T47D (cell line): ENCODE measurements at regions not wholly inside any gene's neighbourhood (a gene's known extent, or its start where the extent isn't known, plus 50 kb on each side); places are given as distances from the start of the nearest gene placed in this dataset.
"Not testable (repeated sequence)": the region's sequence is repeated elsewhere in the genome, so short reads cannot be mapped to it uniquely, and the experiment has no call there.

Experiments used
- DNase-seq, 2 experiments: peaks; one replicate each; pipeline versions ENCODE4 v3.0.0 to v3.0.0-alpha.2; 2011 to 2012; ENCODE audit warnings: low read depth in 1 of 2, low spot score in 1 of 2
- JUND ChIP-seq: IDR thresholded peaks from 2 replicates; pipeline ENCODE4 v1.6.1; 2012; ENCODE audit warnings: low read depth
- in situ Hi-C: cut with HindIII; loops from 2 replicates; pipeline ENCODE4 v1.10.0; 2016; ENCODE audit warnings: low sequenced_read_pairs, low pct_unique_long_range_greater_than_20kb

GRCh38 chr13:63741029-63741813 lies 2325.6 kb upstream of the PCDH20 start:
- in situ Hi-C loops = no loop called here
- TF ChIP-seq JUND = no peak
- DNase-seq = no peak

GRCh38 chr13:63739112-63739735 lies 2323.6 kb upstream of the PCDH20 start:
- in situ Hi-C loops, DNase-seq: not testable (repeated sequence)

GRCh38 chr13:63737418-63737817 lies 2321.8 kb upstream of the PCDH20 start:
- no peak for DNase-seq
- in situ Hi-C loops = no loop called here
- TF ChIP-seq JUND = no peak

- TF ChIP-seq JUND = no peak
- DNase-seq = no peak
- in situ Hi-C loops = no loop called here
Observed at GRCh38 chr13:63731896-63732295, 2316.2 kb upstream of the PCDH20 start.

GRCh38 chr13:63712159-63712558 lies 2296.5 kb upstream of the PCDH20 start:
- DNase-seq, in situ Hi-C loops: not testable (repeated sequence)

GRCh38 chr13:63706751-63707150 lies 2291.1 kb upstream of the PCDH20 start:
- in situ Hi-C loops = no loop called here
- DNase-seq = no peak

GRCh38 chr13:63704521-63704920 lies 2288.9 kb upstream of the PCDH20 start:
- no peak for TF ChIP-seq JUND
- DNase-seq = no peak
- in situ Hi-C loops = no loop called here

More at GRCh38 chr13:63706751-63707150, 2291.1 kb upstream of the PCDH20 start:
- TF ChIP-seq JUND = no peak

GRCh38 chr13:63700350-63700749 lies 2284.7 kb upstream of the PCDH20 start:
- in situ Hi-C loops = no loop called here
- TF ChIP-seq JUND = no peak
- DNase-seq = no peak

GRCh38 chr13:63699948-63700347 lies 2284.3 kb upstream of the PCDH20 start:
- DNase-seq = no peak
- no peak for TF ChIP-seq JUND
- in situ Hi-C loops = no loop called here

- TF ChIP-seq JUND = no peak
- in situ Hi-C loops = no loop called here
Observed at GRCh38 chr13:63696055-63696454, 2280.4 kb upstream of the PCDH20 start.

GRCh38 chr13:63693696-63694095 lies 2278.0 kb upstream of the PCDH20 start:
- in situ Hi-C loops = no loop called here

More at GRCh38 chr13:63696055-63696454, 2280.4 kb upstream of the PCDH20 start:
- DNase-seq = no peak

GRCh38 chr13:63691474-63691873 lies 2275.8 kb upstream of the PCDH20 start:
- in situ Hi-C loops = no loop called here
- no peak for DNase-seq
- TF ChIP-seq JUND = no peak

More at GRCh38 chr13:63693696-63694095, 2278.0 kb upstream of the PCDH20 start:
- DNase-seq = no peak
- no peak for TF ChIP-seq JUND

GRCh38 chr13:63690672-63691071 lies 2275.0 kb upstream of the PCDH20 start:
- DNase-seq = no peak
- in situ Hi-C loops = no loop called here
- TF ChIP-seq JUND = no peak
